HFF-Myc (cell line): ENCODE measurements at regions not wholly inside any gene's neighbourhood (a gene's known extent, or its start where the extent isn't known, plus 50 kb on each side); places are given as distances from the start of the nearest gene placed in this dataset.
"Not testable (repeated sequence)": the region's sequence is repeated elsewhere in the genome, so short reads cannot be mapped to it uniquely, and the experiment has no call there.

ENCODE experiments used
- DNase-seq: peaks from one replicate; pipeline ENCODE4 v3.0.0-alpha.2; 2011; ENCODE audit warnings: low read depth; ENCODE audit errors: extremely low read depth
- H3K4me3 ChIP-seq: replicated peaks from 2 replicates; pipeline ENCODE4 v1.5.1; 2011; ENCODE audit warnings: low read depth, mild to moderate bottlenecking, control low read depth, low read length
- CTCF ChIP-seq: IDR thresholded peaks from 2 replicates; pipeline ENCODE4 v1.5.1; 2012; ENCODE audit warnings: mild to moderate bottlenecking, low read depth, low read length, control low read depth; ENCODE audit errors: missing control alignments

- no peak for TF ChIP-seq CTCF
- no peak for DNase-seq
- H3K4me3 ChIP-seq: no peak overlapping the region
These were observed 724.9 kb downstream of the NSUN3 start for GRCh38 chr3:94787734-94788270.

GRCh38 chr3:94794563-94794962 lies 731.7 kb downstream of the NSUN3 start:
- no peak overlapping the region for H3K4me3 ChIP-seq
- DNase-seq: no peak
- TF ChIP-seq CTCF: no peak

- H3K4me3 ChIP-seq: no peak overlapping the region
- DNase-seq: no peak
- no peak for TF ChIP-seq CTCF
These were observed 736.7 kb downstream of the NSUN3 start for GRCh38 chr3:94799420-94800060.

GRCh38 chr3:94811836-94812235 lies 749.0 kb downstream of the NSUN3 start:
- H3K4me3 ChIP-seq: no peak overlapping the region
- no peak for DNase-seq
- TF ChIP-seq CTCF: no peak

GRCh38 chr3:94821241-94821640 lies 758.4 kb downstream of the NSUN3 start:
- H3K4me3 ChIP-seq: no peak overlapping the region
- no peak for TF ChIP-seq CTCF
- DNase-seq: no peak

- TF ChIP-seq CTCF: no peak
- no peak for DNase-seq
- no peak overlapping the region for H3K4me3 ChIP-seq
These were observed 759.4 kb downstream of the NSUN3 start for GRCh38 chr3:94822298-94822697.

- not testable (repeated sequence) for H3K4me3 ChIP-seq, DNase-seq
These were observed 783.4 kb downstream of the NSUN3 start for GRCh38 chr3:94846251-94846650.
